B cell (primary cell): ENCODE measurements at regions not wholly inside any gene's neighbourhood (a gene's known extent, or its start where the extent isn't known, plus 50 kb on each side); places are given as distances from the start of the nearest gene placed in this dataset. TPM values are rescaled to one million over a fixed set of nuclear protein-coding genes. Genes with fewer than 3 reads are reported as not detected.
"Not testable (repeated sequence)": the region's sequence is repeated elsewhere in the genome, so short reads cannot be mapped to it uniquely, and the experiment has no call there.

ENCODE experiments used
- ATAC-seq: fragments of 200-7000 bp; cut with Tn5 transposase; one replicate; pipeline ENCODE4 v1.10.0; 2021; ENCODE audit warnings: low read depth, mild to moderate bottlenecking, moderate number of reproducible peaks, moderate library complexity
- CTCF ChIA-PET: fragments of 350-600 bp; sonication (Branson Sonifier 250); formaldehyde crosslinking; loops from one replicate; lab custom pipeline; 2021; ENCODE audit warnings: antibody characterized with exemption, inconsistent platforms; lab: Charles Lee
- POLR2A ChIA-PET: fragments of 350-600 bp; sonication (Branson Sonifier 250); formaldehyde crosslinking; loops from one replicate; lab custom pipeline; 2021; ENCODE audit warnings: antibody characterized with exemption; lab: Charles Lee
- DNase-seq: peaks from one replicate; pipeline ENCODE4 v3.0.0; 2013
- H2AFZ ChIP-seq: 2 replicates; pipeline ENCODE4 v1.6.1; 2012; ENCODE audit warnings: mild to moderate bottlenecking, low read depth, low read length; ENCODE audit not compliant: insufficient read depth, poor library complexity, severe bottlenecking
- H3K27ac ChIP-seq, 2 donors: 1 replicate in 1 of 2; 2 replicates in 1 of 2; pipeline ENCODE4 v1.5.1; 2012 to 2013; ENCODE audit warnings: low read length in 2 of 2, mild to moderate bottlenecking in 2 of 2, moderate library complexity in 1 of 2
- H3K27me3 ChIP-seq, 4 experiments: fragments of 200-600 bp in 1 of 4; sonication (generic) in 1 of 4; replicated peaks in 1 of 4; 1 replicate in 2 of 4; 2 replicates in 2 of 4; pipeline versions ENCODE4 v1.6.1 to v1.7.0; 2013 to 2016; ENCODE audit warnings: low read length in 3 of 4, mild to moderate bottlenecking in 2 of 4, mixed read lengths in 1 of 4, moderate library complexity in 1 of 4; ENCODE audit not compliant: insufficient read depth in 4 of 4, control insufficient read depth in 3 of 4; ENCODE audit errors: control extremely low read depth in 1 of 4
- H3K36me3 ChIP-seq, 2 experiments: replicated peaks in 1 of 2; 1 replicate in 1 of 2; 2 replicates in 1 of 2; pipeline versions ENCODE4 v1.6.1 to v1.7.1; 2013; ENCODE audit warnings: low read length in 1 of 2; ENCODE audit not compliant: insufficient read depth in 2 of 2, control insufficient read depth in 1 of 2; ENCODE audit errors: control extremely low read depth in 1 of 2, extremely low read depth in 1 of 2
- H3K4me1 ChIP-seq, 2 donors: fragments of 200-600 bp in 1 of 2; sonication (generic) in 1 of 2; 1 replicate in 1 of 2; 2 replicates in 1 of 2; pipeline versions ENCODE4 v1.5.1 to v1.6.1; 2013 to 2017; ENCODE audit warnings: low read length in 2 of 2; ENCODE audit not compliant: control insufficient read depth in 2 of 2, insufficient read depth in 2 of 2
- H3K4me2 ChIP-seq: replicated peaks from 2 replicates; pipeline ENCODE3; 2012; ENCODE audit warnings: mild to moderate bottlenecking, low read depth, low read length; ENCODE audit not compliant: poor library complexity, severe bottlenecking
- H3K4me3 ChIP-seq, 5 experiments: fragments of 200-600 bp in 1 of 5; sonication (generic) in 1 of 5; 1 replicate in 3 of 5; 2 replicates in 2 of 5; pipeline versions ENCODE4 v1.5.1 to v1.7.0; 2011 to 2016; ENCODE audit warnings: low read length in 4 of 5, mild to moderate bottlenecking in 4 of 5, low read depth in 2 of 5, control low read depth in 1 of 5, moderate library complexity in 1 of 5; ENCODE audit not compliant: insufficient read depth in 1 of 5; ENCODE audit errors: control extremely low read depth in 1 of 5, extremely low read depth in 1 of 5
- H3K79me2 ChIP-seq: fragments of 200-600 bp; sonication (generic); one replicate; pipeline ENCODE4 v1.6.0; 2016; ENCODE audit warnings: low read length; ENCODE audit not compliant: control insufficient read depth, insufficient read depth
- H3K9ac ChIP-seq: fragments of 200-600 bp; sonication (generic); 2 replicates; pipeline ENCODE4 v1.6.1; 2017; ENCODE audit warnings: mild to moderate bottlenecking, low read length, moderate library complexity
- H3K9me3 ChIP-seq, 3 donors: one replicate each; pipeline versions ENCODE4 v1.6.1 to v1.7.1; 2013; ENCODE audit warnings: low read length in 2 of 3; ENCODE audit not compliant: control insufficient read depth in 2 of 3, insufficient read depth in 1 of 3; ENCODE audit errors: control extremely low read depth in 1 of 3
- H4K20me1 ChIP-seq: 2 replicates; pipeline ENCODE4 v1.6.0; 2012; ENCODE audit warnings: mild to moderate bottlenecking, low read length; ENCODE audit not compliant: insufficient read depth, control insufficient read depth, poor library complexity, severe bottlenecking
- H3K27ac Mint-ChIP-seq: one replicate; pipeline ENCODE4 v1.8.0; 2021; ENCODE audit warnings: mixed read lengths
- H3K27me3 Mint-ChIP-seq: one replicate; pipeline ENCODE4 v1.8.0; 2021; ENCODE audit warnings: mixed read lengths
- H3K4me1 Mint-ChIP-seq: one replicate; pipeline ENCODE4 v1.8.0; 2021; ENCODE audit warnings: mixed read lengths
- H3K4me3 Mint-ChIP-seq: one replicate; pipeline ENCODE4 v1.8.0; 2021; ENCODE audit warnings: mixed read lengths
- H3K9me3 Mint-ChIP-seq: one replicate; pipeline ENCODE4 v1.8.0; 2022; ENCODE audit warnings: mixed read lengths; ENCODE audit not compliant: insufficient read depth
- EZH2 ChIP-seq: IDR thresholded peaks from 2 replicates; pipeline ENCODE4 v1.6.1; 2012; ENCODE audit warnings: borderline replicate concordance, low read depth, mild to moderate bottlenecking, moderate library complexity, low read length; ENCODE audit not compliant: insufficient read depth, poor library complexity, severe bottlenecking
- WGBS: methylation state at CpG from one replicate; pipeline ENCODE4 v1.1.5; 2013; ENCODE audit warnings: missing lambda C conversion rate; ENCODE audit not compliant: insufficient coverage; 5-methylcytosine and 5-hydroxymethylcytosine counted together
- intact Hi-C: fragments of 100-400 bp; cut with micrococcal nuclease; formaldehyde crosslinking; loops from one replicate; pipeline ENCODE4 v1.10.0; 2022
- small RNA-seq: library from RNA; depleted of rRNA; stranded (forward); fragments of <200 nt; gene quantifications from one replicate; pipeline ENCODE3, GENCODE V24; 2012; ENCODE audit warnings: low replicate concordance, low read depth; ENCODE audit not compliant: insufficient read length
- TF ChIP-seq, protein P1 (sequence below): fragments of 200-600 bp; IDR thresholded peaks from one replicate; pipeline ENCODE4 v1.8.0; 2022; ENCODE audit warnings: antibody characterized with exemption, mild to moderate bottlenecking

DNA sequence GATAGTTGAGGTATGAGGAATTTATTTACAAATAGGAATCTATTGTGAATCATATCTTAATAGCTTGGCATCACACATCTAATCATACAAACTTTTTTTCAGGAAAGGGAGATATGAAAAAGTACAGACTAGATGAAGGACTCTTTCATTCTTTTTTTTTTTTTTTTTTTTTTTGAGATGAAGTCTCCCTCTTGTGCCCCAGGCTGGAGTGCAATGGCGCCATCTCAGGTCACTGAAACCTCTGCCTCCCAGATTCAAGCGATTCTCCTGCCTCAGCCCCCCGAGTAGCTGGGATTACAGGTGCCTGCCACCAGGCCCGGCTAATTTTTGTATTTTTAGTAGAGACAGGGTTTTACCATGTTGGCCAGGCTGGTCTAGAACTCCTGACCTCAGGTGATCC lies 65.1 kb upstream of the NECTIN3 start:
- intact Hi-C loops, H3K9me3 ChIP-seq, H3K9ac ChIP-seq, H3K27ac Mint-ChIP-seq, ATAC-seq, H3K4me2 ChIP-seq, H3K27me3 Mint-ChIP-seq, POLR2A ChIA-PET, H3K4me3 Mint-ChIP-seq, H4K20me1 ChIP-seq, DNase-seq, H3K9me3 Mint-ChIP-seq, H3K4me1 Mint-ChIP-seq, H2AFZ ChIP-seq, H3K36me3 ChIP-seq, H3K4me1 ChIP-seq, H3K27me3 ChIP-seq, H3K79me2 ChIP-seq, H3K27ac ChIP-seq, H3K4me3 ChIP-seq: not testable (repeated sequence)
- CTCF ChIA-PET, result interaction anchor here (1.2 kb wide), 1 partner anchor 9 kb away, joined by 7 read pairs; no protein-coding TSS in a partner anchor
- WGBS, result 80% methylated on average over 1 of the region's 4 CpGs

DNA sequence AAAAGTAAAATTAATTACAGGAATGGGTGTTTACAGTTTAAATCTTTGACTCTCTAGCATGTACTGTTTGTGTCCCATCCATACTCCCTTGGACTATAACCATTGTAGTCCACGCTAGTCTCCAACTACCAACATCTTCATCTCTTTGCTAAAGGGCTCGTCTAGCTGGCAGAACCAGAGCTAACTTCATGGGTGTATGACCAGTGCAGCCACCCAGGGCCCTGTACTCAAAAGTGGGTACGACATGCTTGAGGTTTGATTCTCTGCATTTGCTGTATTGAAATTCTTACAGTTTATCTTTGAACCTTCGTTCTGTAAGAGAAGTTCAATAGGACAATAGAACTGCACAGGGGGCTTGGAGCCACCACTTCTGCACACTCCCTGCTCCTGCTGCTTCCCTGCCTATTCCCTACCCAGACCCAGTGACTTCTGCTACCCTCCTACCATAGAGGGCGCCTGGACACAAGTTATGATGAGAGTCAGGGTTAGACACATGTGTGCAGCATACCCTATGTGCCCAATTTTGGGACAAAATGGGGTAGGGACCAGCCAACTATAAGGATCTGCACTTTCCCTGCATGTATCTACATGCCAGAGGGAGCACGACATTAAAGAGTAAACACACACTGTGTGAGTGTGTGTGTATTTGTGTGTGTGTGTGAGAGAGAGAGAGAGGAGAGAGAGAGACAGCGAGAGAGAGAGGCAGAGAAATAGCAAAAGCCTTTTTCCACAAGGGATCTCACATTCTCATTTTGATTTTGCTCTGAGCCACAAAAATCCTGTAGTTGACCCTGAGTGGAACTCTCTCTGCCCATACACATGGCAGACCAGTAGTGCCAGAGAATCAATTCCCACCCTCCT lies 59.0 kb upstream of the NECTIN3 start:
- CTCF ChIA-PET, result no interaction called here
- H2AFZ ChIP-seq, result no peak overlapping the region

More for the DNA sequence above, 59.0 kb upstream of the NECTIN3 start:
- peak; percentile 6 for DNase-seq
- peaks cover 8% of the 10 kb centered on the region for H3K27me3 Mint-ChIP-seq
- intact Hi-C loops, result no loop called here
- TF ChIP-seq, protein P1, sequence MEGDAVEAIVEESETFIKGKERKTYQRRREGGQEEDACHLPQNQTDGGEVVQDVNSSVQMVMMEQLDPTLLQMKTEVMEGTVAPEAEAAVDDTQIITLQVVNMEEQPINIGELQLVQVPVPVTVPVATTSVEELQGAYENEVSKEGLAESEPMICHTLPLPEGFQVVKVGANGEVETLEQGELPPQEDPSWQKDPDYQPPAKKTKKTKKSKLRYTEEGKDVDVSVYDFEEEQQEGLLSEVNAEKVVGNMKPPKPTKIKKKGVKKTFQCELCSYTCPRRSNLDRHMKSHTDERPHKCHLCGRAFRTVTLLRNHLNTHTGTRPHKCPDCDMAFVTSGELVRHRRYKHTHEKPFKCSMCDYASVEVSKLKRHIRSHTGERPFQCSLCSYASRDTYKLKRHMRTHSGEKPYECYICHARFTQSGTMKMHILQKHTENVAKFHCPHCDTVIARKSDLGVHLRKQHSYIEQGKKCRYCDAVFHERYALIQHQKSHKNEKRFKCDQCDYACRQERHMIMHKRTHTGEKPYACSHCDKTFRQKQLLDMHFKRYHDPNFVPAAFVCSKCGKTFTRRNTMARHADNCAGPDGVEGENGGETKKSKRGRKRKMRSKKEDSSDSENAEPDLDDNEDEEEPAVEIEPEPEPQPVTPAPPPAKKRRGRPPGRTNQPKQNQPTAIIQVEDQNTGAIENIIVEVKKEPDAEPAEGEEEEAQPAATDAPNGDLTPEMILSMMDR, result no peak
- TF ChIP-seq EZH2, result no peak
- H3K4me1 Mint-ChIP-seq, result no peaks in the 10 kb centered on the region
- ATAC-seq, result no peak
- 72% methylated on average over 3 of the region's 7 CpGs for WGBS
- H3K27ac Mint-ChIP-seq, result no peak overlapping the region
- no peaks in the 10 kb centered on the region for H4K20me1 ChIP-seq
- H3K79me2 ChIP-seq, result no peaks in the 10 kb centered on the region
- no peaks in the 10 kb centered on the region for H3K36me3 ChIP-seq
- no peak overlapping the region for H3K9ac ChIP-seq
- POLR2A ChIA-PET, result no interaction called here
- no peaks in the 10 kb centered on the region for H3K9me3 ChIP-seq
- no peak overlapping the region for H3K4me2 ChIP-seq
- no peaks in the 10 kb centered on the region for H3K27me3 ChIP-seq
- H3K4me1 ChIP-seq, result no peaks in the 10 kb centered on the region
- no peak overlapping the region for H3K27ac ChIP-seq
- no peak overlapping the region for H3K4me3 ChIP-seq
- no peaks in the 10 kb centered on the region for H3K9me3 Mint-ChIP-seq
- no peak overlapping the region for H3K4me3 Mint-ChIP-seq

Small RNA genes lying in the stretch of these regions (small RNA-seq; reads per million reads assigned to genes)
- gene AC078918.1, result not detected
- gene MIR4445, result not detected
- not detected for gene RF00019
- gene RNU6ATAC15P, result not detected
